GM23338 (cell line): ENCODE measurements at regions not wholly inside any gene's neighbourhood (a gene's known extent, or its start where the extent isn't known, plus 50 kb on each side); places are given as distances from the start of the nearest gene placed in this dataset.
A peak's percentile ranks its signal among the peaks of the same experiment; 100 is the strongest.

Experiments
- ATAC-seq: fragments of 200-7000 bp; cut with Tn5 transposase; 3 replicates; pipeline ENCODE4 v1.9.1; 2020
- DNase-seq: peaks from one replicate; pipeline ENCODE4 v3.0.0-alpha.2; 2015; ENCODE audit warnings: low spot score
- H2AFZ ChIP-seq: fragments of 200-600 bp; sonication (generic); 2 replicates; pipeline ENCODE4 v1.8.0; 2016; ENCODE audit warnings: antibody characterized with exemption, mild to moderate bottlenecking, moderate library complexity
- H3F3A ChIP-seq: fragments of 200-600 bp; sonication (generic); replicated peaks from 2 replicates; pipeline ENCODE4 v1.8.0; 2017; ENCODE audit warnings: antibody characterized with exemption, mixed run types, low read depth
- H3K27ac ChIP-seq: fragments of 200-600 bp; sonication (generic); 2 replicates; pipeline ENCODE4 v1.6.1; 2016; ENCODE audit warnings: low read depth
- H3K27me3 ChIP-seq: fragments of 200-600 bp; sonication (generic); 2 replicates; pipeline ENCODE4 v1.8.0; 2016; ENCODE audit warnings: mild to moderate bottlenecking, mixed run types, moderate library complexity; ENCODE audit not compliant: insufficient read depth
- H3K36me3 ChIP-seq: fragments of 200-600 bp; sonication (generic); 2 replicates; pipeline ENCODE4 v1.8.0; 2016; ENCODE audit warnings: mild to moderate bottlenecking; ENCODE audit not compliant: insufficient read depth
- H3K4me1 ChIP-seq: fragments of 200-600 bp; sonication (generic); 2 replicates; pipeline ENCODE4 v1.8.0; 2016; ENCODE audit warnings: mild to moderate bottlenecking, moderate library complexity; ENCODE audit not compliant: insufficient read depth
- H3K4me2 ChIP-seq: fragments of 200-600 bp; sonication (generic); 2 replicates; pipeline ENCODE4 v1.7.1; 2017; ENCODE audit warnings: mixed run types
- H3K4me3 ChIP-seq: fragments of 200-600 bp; sonication (generic); 2 replicates; pipeline ENCODE4 v1.6.1; 2016; ENCODE audit warnings: mixed run types
- H3K79me2 ChIP-seq: fragments of 200-600 bp; sonication (generic); replicated peaks from 2 replicates; pipeline ENCODE4 v1.8.0; 2017; ENCODE audit warnings: mild to moderate bottlenecking; ENCODE audit not compliant: insufficient read depth
- H3K9me2 ChIP-seq: fragments of 200-600 bp; sonication (generic); 2 replicates; pipeline ENCODE4 v1.8.0; 2017; ENCODE audit not compliant: insufficient read depth
- H4K20me1 ChIP-seq: fragments of 200-600 bp; sonication (generic); replicated peaks from 2 replicates; pipeline ENCODE4 v1.8.0; 2017; ENCODE audit warnings: mild to moderate bottlenecking; ENCODE audit not compliant: insufficient read depth
- H3K27ac Mint-ChIP-seq: 2 replicates; pipeline ENCODE4 v1.8.0; 2020; ENCODE audit warnings: inconsistent platforms, mild to moderate bottlenecking, moderate library complexity, mixed read lengths
- H3K27me3 Mint-ChIP-seq: 3 replicates; pipeline ENCODE4 v1.8.0; 2022; ENCODE audit warnings: low read depth, mild to moderate bottlenecking, moderate library complexity, mixed read lengths, inconsistent platforms; ENCODE audit not compliant: insufficient read depth, poor library complexity
- H3K36me3 Mint-ChIP-seq: 3 replicates; pipeline ENCODE4 v1.8.0; 2021; ENCODE audit warnings: low read depth, mild to moderate bottlenecking, inconsistent platforms, moderate library complexity, mixed read lengths
- H3K4me1 Mint-ChIP-seq: 3 replicates; pipeline ENCODE4 v1.8.0; 2020; ENCODE audit warnings: mild to moderate bottlenecking, inconsistent platforms, mixed read lengths
- H3K4me3 Mint-ChIP-seq: 3 replicates; pipeline ENCODE4 v1.8.0; 2021; ENCODE audit warnings: moderate library complexity, mild to moderate bottlenecking, inconsistent platforms, mixed read lengths
- H3K9me3 Mint-ChIP-seq: 3 replicates; pipeline ENCODE4 v1.8.0; 2020; ENCODE audit warnings: moderate library complexity, mild to moderate bottlenecking, inconsistent platforms, mixed read lengths
- CREB1 ChIP-seq: fragments of 250-450 bp; sonication (Bioruptor Pico); IDR thresholded peaks from 2 replicates; pipeline ENCODE4 v1.5.0; 2020; ENCODE audit warnings: low read depth, mild to moderate bottlenecking, moderate library complexity
- EZH2 ChIP-seq: fragments of 200-600 bp; sonication (generic); IDR thresholded peaks from one replicate; pipeline ENCODE4 v1.8.0; 2017; ENCODE audit warnings: antibody characterized with exemption, mild to moderate bottlenecking, low read depth; ENCODE audit not compliant: unreplicated experiment
- EZH2phosphoT487 ChIP-seq: fragments of 200-600 bp; sonication (generic); IDR thresholded peaks from one replicate; pipeline ENCODE4 v1.8.1; 2018; ENCODE audit warnings: antibody characterized with exemption; ENCODE audit not compliant: unreplicated experiment
- NANOG ChIP-seq: IDR thresholded peaks from 2 replicates; pipeline ENCODE4 v1.6.1; 2016; ENCODE audit warnings: antibody characterized with exemption, borderline replicate concordance
- POLR2AphosphoS5 ChIP-seq: IDR thresholded peaks from 2 replicates; pipeline ENCODE4 v1.6.1; 2016; ENCODE audit warnings: antibody characterized with exemption, low read depth
- ZNF331 ChIP-seq: fragments of 250-450 bp; sonication (Bioruptor Pico); IDR thresholded peaks from 2 replicates; pipeline ENCODE4 v1.5.0; 2020; ENCODE audit warnings: low read depth, mild to moderate bottlenecking, moderate library complexity
- TF ChIP-seq, protein P1 (sequence below): fragments of 250-450 bp; sonication (Bioruptor Pico); IDR thresholded peaks from 2 replicates; pipeline ENCODE4 v1.5.0; 2020; ENCODE audit warnings: mild to moderate bottlenecking, moderate library complexity

- TF ChIP-seq, protein P1, sequence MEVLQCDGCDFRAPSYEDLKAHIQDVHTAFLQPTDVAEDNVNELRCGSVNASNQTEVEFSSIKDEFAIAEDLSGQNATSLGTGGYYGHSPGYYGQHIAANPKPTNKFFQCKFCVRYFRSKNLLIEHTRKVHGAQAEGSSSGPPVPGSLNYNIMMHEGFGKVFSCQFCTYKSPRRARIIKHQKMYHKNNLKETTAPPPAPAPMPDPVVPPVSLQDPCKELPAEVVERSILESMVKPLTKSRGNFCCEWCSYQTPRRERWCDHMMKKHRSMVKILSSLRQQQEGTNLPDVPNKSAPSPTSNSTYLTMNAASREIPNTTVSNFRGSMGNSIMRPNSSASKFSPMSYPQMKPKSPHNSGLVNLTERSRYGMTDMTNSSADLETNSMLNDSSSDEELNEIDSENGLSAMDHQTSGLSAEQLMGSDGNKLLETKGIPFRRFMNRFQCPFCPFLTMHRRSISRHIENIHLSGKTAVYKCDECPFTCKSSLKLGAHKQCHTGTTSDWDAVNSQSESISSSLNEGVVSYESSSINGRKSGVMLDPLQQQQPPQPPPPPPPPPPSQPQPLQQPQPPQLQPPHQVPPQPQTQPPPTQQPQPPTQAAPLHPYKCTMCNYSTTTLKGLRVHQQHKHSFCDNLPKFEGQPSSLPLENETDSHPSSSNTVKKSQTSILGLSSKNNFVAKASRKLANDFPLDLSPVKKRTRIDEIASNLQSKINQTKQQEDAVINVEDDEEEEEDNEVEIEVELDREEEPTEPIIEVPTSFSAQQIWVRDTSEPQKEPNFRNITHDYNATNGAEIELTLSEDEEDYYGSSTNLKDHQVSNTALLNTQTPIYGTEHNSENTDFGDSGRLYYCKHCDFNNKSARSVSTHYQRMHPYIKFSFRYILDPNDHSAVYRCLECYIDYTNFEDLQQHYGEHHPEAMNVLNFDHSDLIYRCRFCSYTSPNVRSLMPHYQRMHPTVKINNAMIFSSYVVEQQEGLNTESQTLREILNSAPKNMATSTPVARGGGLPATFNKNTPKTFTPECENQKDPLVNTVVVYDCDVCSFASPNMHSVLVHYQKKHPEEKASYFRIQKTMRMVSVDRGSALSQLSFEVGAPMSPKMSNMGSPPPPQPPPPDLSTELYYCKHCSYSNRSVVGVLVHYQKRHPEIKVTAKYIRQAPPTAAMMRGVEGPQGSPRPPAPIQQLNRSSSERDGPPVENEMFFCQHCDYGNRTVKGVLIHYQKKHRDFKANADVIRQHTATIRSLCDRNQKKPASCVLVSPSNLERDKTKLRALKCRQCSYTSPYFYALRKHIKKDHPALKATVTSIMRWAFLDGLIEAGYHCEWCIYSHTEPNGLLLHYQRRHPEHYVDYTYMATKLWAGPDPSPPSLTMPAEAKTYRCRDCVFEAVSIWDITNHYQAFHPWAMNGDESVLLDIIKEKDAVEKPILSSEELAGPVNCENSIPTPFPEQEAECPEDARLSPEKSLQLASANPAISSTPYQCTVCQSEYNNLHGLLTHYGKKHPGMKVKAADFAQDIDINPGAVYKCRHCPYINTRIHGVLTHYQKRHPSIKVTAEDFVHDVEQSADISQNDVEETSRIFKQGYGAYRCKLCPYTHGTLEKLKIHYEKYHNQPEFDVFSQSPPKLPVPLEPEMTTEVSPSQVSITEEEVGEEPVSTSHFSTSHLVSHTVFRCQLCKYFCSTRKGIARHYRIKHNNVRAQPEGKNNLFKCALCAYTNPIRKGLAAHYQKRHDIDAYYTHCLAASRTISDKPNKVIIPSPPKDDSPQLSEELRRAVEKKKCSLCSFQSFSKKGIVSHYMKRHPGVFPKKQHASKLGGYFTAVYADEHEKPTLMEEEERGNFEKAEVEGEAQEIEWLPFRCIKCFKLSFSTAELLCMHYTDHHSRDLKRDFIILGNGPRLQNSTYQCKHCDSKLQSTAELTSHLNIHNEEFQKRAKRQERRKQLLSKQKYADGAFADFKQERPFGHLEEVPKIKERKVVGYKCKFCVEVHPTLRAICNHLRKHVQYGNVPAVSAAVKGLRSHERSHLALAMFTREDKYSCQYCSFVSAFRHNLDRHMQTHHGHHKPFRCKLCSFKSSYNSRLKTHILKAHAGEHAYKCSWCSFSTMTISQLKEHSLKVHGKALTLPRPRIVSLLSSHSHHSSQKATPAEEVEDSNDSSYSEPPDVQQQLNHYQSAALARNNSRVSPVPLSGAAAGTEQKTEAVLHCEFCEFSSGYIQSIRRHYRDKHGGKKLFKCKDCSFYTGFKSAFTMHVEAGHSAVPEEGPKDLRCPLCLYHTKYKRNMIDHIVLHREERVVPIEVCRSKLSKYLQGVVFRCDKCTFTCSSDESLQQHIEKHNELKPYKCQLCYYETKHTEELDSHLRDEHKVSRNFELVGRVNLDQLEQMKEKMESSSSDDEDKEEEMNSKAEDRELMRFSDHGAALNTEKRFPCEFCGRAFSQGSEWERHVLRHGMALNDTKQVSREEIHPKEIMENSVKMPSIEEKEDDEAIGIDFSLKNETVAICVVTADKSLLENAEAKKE (CRISPR knock-in tag) = no peak
- TF ChIP-seq CREB1 (CRISPR knock-in tag) = no peak
Observed at GRCh38 chr13:76292031-76292430, 594.2 kb downstream of the KCTD12 start (continued).

GRCh38 chr13:76289558-76289957, 596.6 kb downstream of the KCTD12 start:
- peaks cover 17% of the 10 kb centered on the region for H3K9me3 Mint-ChIP-seq

More at GRCh38 chr13:76289558-76289957, 596.6 kb downstream of the KCTD12 start:
- Histone ChIP-seq H3K4me2 (peak overlapping the region; percentile 42), H2AFZ (no peak overlapping the region), H3K4me3 (no peak overlapping the region), H4K20me1 (no peaks in the 10 kb centered on the region), H3K36me3 (no peaks in the 10 kb centered on the region), H3K9me2 (no peaks in the 10 kb centered on the region), H3K27ac (no peak overlapping the region), H3K79me2 (no peaks in the 10 kb centered on the region), H3K27me3 (no peaks in the 10 kb centered on the region), H3F3A (no peaks in the 10 kb centered on the region), H3K4me1 (peaks cover 18% of the 10 kb centered on the region)
- Mint-ChIP-seq H3K27ac (no peak overlapping the region), H3K36me3 (peaks cover 10% of the 10 kb centered on the region; the same call in 2 of the 3 replicates), H3K4me3 (peak overlapping the region; percentile 22; the same call in 1 of the 3 replicates), H3K4me1 (peaks cover 15% of the 10 kb centered on the region; the same call in 2 of the 3 replicates), H3K27me3 (no peaks in the 10 kb centered on the region)
- TF ChIP-seq NANOG = peak; percentile 43; the same call in 1 of the 2 replicates
- no peak for TF ChIP-seq EZH2phosphoT487
- TF ChIP-seq, protein P1 (CRISPR knock-in tag) = no peak
- no peak for TF ChIP-seq POLR2AphosphoS5
- TF ChIP-seq CREB1 (CRISPR knock-in tag) = no peak
- no peak for TF ChIP-seq ZNF331
- TF ChIP-seq EZH2 = no peak
- no peak for DNase-seq
- ATAC-seq = no peak; the same call in 2 of the 3 replicates
